Fibroblast of skin of left biceps (primary cell): ENCODE measurements at regions not wholly inside any gene's neighbourhood (a gene's known extent, or its start where the extent isn't known, plus 50 kb on each side); places are given as distances from the start of the nearest gene placed in this dataset.

Experiments
- DNase-seq, 2 experiments: peaks; one replicate each; pipeline ENCODE4 v3.0.0-alpha.2; 2013; ENCODE audit warnings: low read depth in 2 of 2

GRCh38 chr3:459311-459670, 262.7 kb downstream of the CHL1 start:
- no peak for DNase-seq

DNA sequence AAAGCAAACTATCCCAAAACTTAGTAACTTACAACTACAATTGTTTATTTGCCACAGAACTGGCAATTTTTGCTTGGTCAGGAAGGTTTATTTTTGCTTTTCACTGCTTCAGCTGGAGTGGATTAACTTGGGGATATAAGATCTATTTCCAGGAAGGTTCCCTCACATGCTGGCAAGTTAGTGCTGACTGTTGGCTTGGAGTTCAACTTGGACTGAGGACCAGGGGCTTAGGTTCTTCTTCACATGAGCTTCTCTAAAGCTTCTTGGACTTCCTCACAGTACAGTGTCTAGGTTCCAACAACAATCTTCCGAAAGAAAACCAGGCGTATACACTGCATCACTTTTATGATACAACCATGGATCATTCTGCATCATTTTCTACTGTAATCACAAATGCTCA, 264.4 kb downstream of the CHL1 start:
- DNase-seq: no peak

GRCh38 chr3:462851-463250, 266.3 kb downstream of the CHL1 start:
- DNase-seq: no peak

DNA sequence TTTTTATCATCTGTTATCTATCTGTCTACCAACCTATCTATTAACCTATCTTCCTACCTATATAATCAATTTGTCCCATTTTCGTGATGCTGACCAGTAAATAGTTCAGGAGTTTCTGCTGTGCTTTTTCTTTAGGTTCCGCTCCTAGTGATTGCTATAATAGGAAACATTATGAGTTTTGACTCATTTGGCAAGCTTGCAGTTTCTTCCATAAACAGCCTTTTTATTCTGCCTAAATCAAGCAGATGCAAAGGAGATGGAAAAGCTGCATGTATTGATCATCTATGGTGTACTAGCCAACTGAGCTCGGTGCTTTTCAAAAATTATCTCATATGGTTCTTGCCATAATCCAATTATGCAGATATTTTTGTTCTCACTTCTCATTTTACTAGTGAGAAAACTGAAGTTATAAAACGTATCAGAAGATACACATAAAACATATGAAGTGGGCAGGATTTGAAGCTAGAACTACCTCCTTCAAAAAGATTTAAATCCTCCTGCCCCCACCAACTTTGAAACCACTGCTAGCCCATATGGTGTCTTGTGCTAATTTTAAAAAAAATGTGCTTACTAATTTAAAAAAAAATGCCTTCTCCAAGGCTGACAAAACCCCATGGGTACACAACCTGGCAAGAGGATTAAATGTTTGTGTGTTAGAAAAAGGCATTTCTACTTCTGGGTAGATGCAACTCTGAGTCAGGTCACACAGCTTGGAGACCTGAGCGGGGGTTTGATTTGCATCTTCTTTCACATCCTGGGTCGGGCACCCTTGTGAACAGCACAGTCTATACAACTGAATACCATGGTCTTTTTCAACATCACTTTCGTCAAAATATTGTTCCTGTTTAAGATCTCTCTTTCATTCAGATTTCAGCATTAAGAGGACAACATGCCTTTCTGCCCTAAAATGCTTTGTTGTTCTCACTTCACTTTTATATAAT, 267.0 kb downstream of the CHL1 start:
- DNase-seq: no peak

- no peak for DNase-seq
Observed at GRCh38 chr3:464255-464654, 267.7 kb downstream of the CHL1 start.

DNA sequence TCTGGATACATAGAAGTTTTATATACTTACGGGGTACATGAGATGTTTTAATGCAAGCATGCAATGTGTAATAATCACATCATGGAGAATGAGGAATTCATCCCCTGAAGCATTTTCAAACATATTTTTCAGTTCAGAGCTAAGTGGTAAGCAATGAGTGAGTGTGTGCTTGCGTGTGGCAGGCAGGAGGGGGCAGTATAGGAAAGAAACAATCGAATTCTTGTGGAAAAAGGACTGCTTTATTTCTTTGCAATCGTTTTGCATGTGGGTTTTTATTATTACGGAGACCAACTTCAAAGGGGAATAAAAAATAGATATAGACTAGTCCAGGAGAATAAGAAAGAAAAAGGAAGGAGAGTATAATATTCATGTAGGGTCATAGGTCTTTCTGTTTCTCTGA, 271.6 kb downstream of the CHL1 start:
- no peak for DNase-seq

DNA sequence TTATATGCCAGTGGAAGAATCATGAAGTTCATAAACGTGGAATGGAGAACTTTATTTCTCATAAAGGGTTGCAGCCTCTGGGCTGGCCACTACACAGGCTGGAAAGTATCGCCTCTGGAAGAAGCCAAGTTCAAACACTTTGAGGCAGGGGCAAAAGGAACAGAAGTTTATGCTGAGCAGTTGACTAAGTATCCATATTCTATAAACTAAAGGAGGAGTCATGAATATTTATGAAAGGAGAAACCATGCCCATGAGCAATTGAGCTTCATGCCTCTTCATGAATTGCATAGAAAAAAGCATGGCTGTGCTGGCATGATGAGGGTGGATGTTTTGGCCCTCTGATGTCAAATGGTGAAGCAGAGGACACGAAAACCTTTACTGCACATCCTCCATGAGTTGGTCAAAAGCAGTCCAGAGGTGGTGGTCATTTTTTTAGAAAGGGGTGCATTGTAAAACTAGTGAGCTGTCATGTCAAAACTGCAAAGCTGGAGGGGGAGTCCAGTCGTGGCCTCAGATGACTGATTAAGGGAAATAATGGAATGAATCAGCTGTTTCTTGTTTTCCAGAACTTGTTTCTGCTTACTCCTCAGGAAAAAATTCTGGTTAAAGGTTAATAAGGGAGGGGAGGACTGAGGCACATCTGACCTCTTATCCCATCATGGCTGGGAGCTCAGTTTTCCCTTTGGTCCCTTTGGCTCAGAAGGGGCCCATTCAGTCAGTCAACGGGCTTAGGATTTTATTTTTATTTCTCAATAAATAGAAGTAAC, 276.7 kb downstream of the CHL1 start:
- no peak for DNase-seq

DNA sequence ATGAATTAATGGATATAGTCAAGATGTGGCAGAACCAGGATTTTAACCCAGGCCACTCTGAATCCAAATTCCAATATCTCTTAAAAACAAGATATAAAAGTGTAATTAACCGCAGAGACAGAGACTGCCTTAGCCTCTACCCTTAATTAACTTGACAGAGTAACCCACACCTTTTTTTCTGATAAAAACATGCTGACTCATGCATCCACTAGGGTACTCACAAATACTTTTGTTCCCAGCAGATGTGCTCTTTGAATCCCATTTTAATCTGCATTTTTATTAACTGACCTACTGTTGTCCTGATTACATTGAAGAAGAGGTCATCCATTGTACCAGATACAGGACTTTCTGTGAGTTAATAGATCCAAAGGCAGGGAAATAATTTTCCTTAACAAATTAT, 278.3 kb downstream of the CHL1 start:
- no peak for DNase-seq

- DNase-seq: no peak
Observed at GRCh38 chr3:480070-480469, 283.5 kb downstream of the CHL1 start.

- no peak for DNase-seq
Observed at GRCh38 chr3:481111-481510, 284.5 kb downstream of the CHL1 start.

- DNase-seq: no peak
Observed at GRCh38 chr3:481680-482079, 285.1 kb downstream of the CHL1 start.

GRCh38 chr3:482479-482878, 285.9 kb downstream of the CHL1 start:
- no peak for DNase-seq

- no peak for DNase-seq
Observed at GRCh38 chr3:484341-484740, 287.8 kb downstream of the CHL1 start.

- DNase-seq: no peak
Observed at GRCh38 chr3:487614-488013, 291.1 kb downstream of the CHL1 start.

DNA sequence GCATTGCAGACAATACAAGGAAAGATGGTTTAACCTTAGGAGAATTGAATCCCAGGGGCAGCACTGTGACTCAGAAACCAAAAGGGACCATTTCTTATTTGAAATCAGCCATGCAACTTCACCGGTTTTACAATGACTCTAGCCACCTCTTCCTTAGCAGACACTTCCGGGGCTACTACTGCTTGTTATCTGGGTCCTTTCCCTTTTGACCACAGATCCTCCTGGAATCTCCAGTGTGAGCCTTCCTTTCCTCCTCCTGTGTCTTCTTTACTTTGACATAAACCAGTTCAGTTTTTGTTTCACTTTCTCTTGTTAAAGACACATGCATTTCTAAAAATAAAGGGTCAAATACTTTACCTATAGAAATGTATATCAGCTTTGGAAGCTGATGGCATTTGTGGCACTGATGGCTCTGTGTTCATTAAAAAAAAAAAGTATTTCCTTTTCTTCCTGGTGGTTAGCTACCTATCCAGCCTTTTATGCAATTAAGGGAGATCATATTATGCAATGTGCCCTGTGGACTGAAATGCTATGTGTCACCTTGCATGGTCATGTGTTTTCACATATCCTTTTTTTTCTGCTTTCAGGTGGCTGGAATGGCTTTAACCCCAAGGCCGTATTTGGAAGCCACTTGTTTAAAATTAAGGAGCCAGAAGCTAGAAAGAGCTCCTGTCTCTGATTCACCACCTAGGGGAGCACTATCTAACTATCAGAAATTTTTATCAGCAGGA, 296.2 kb downstream of the CHL1 start:
- no peak for DNase-seq

GRCh38 chr3:494190-494589, 297.6 kb downstream of the CHL1 start:
- no peak for DNase-seq

DNA sequence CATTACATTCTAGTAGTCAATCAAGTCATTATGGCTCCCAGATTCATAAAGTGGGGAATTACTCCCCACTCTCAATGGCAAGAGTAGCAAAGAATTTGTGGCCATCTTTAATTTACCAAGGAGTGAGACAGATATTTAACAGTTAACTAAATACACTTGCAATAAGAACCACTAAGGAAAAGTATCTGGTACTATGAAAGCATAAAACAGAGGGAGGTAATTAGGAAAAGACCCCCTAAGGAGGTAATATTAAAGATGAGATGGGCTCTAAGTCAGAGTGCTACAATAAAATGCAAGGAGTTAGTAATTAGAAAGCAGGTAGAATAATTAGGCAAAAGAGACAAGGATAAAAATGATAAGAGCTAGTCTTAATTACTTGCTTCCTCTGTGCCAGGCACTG, 301.9 kb downstream of the CHL1 start:
- DNase-seq: no peak

- no peak for DNase-seq
Observed at GRCh38 chr3:499001-499761, 302.6 kb downstream of the CHL1 start.

DNA sequence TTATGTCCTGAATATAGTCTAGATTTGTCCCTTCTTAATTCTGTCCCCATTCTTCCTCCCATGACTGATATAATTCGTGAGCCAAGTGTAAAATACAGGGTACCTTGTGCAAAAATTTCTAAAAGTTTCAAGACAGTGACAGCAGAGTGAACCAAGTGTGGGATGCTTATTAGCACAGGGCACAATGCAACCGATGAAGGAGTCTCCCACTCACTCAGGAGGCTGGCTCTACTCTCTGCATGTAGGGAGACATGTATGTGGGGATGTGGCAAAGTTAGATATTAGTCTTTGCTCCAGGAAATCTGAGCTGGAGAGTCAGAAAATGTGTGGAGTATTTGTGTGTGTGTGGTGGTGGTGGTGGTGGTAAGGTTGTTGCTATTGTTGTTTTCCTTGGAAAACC, 305.9 kb downstream of the CHL1 start:
- DNase-seq: no peak

DNA sequence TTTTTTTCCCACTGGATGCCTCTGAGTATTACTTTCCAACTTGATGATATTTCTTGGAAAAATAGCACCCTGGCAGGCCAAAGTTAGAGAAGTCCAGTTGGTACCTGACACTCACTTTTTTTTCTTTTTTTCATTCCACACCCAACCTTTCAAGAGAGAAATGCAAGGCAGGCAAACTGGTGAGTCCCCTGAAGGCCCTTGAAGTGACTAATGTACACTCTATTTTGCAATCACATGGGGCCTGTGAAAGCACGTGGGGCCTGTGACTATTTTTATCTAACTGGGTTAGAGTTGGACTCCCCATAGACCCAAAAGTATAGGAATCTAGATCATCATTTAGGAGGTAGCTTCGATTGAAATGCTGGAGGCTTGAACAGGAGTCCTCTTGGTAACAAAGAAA, 316.7 kb downstream of the CHL1 start:
- DNase-seq: no peak

DNA sequence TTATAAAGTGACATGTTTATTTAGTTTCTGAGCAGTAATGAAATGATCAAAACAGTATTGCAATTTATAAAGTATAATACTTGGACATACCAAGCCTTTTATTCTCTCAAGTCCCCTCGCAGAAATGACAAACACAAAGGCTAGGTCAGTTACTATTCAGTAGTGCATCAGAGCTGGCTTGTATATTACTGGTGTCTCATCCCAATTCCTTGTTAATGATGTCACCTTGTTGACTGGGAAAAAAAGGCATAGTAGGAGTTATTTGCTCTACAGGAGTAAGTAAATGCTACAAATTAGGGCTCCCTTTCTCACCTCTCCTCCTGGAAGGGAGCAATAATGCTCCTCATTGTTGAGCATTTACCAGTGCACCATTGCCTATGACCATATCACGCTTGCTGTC, 317.6 kb downstream of the CHL1 start:
- DNase-seq: no peak

DNA sequence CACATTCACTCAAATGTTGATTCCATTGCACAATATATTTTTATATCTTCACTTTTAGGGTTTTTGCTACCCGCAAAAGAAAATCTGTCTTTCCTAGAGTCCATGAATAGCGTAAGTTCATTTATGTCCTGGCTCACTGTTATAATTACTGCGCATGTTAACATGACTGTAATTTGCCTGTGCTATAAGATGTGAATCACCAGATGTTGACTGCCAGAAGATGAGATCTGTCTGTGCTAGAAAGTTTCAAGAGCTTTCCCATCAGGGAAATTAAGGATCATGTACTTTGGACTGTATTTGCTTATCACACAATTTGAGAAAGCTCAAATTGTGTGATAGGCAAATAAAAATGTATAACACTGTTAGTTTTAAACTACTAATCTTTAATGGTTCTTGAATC, 322.5 kb downstream of the CHL1 start:
- no peak for DNase-seq
